Activated CD8-positive, alpha-beta T cell treated with anti-CD3 and anti-CD28 coated beads for 36 hours (primary cell): ENCODE measurements at regions not wholly inside any gene's neighbourhood (a gene's known extent, or its start where the extent isn't known, plus 50 kb on each side); places are given as distances from the start of the nearest gene placed in this dataset.

Experiments used
- ATAC-seq: fragments of 200-7000 bp; cut with Tn5 transposase; one replicate; pipeline ENCODE4 v1.10.0; 2021; ENCODE audit warnings: mild to moderate bottlenecking, moderate library complexity
- CTCF ChIA-PET: fragments of 350-600 bp; sonication (Branson Sonifier 250); formaldehyde crosslinking; loops from one replicate; lab custom pipeline; 2021; ENCODE audit warnings: antibody characterized with exemption; lab: Charles Lee
- POLR2A ChIA-PET: fragments of 350-600 bp; sonication (Branson Sonifier 250); formaldehyde crosslinking; loops from one replicate; lab custom pipeline; 2021; ENCODE audit warnings: antibody characterized with exemption; lab: Charles Lee
- DNase-seq: peaks from one replicate; pipeline ENCODE4 v3.0.0-alpha.2; 2020
- H3K27ac Mint-ChIP-seq: one replicate; pipeline ENCODE4 v1.8.0; 2021; ENCODE audit warnings: mild to moderate bottlenecking, mixed read lengths
- H3K27me3 Mint-ChIP-seq: one replicate; pipeline ENCODE4 v1.8.0; 2021; ENCODE audit warnings: mixed read lengths
- H3K36me3 Mint-ChIP-seq: one replicate; pipeline ENCODE4 v1.8.0; 2021; ENCODE audit warnings: low read depth, mixed read lengths
- H3K4me1 Mint-ChIP-seq: one replicate; pipeline ENCODE4 v1.8.0; 2021; ENCODE audit warnings: low read depth, mixed read lengths
- H3K4me3 Mint-ChIP-seq: one replicate; pipeline ENCODE4 v1.8.0; 2021; ENCODE audit warnings: mild to moderate bottlenecking, moderate library complexity, mixed read lengths
- H3K9me3 Mint-ChIP-seq: one replicate; pipeline ENCODE4 v1.8.0; 2021; ENCODE audit warnings: mixed read lengths
- CTCF ChIP-seq: fragments of 200-600 bp; IDR thresholded peaks from one replicate; pipeline ENCODE4 v1.8.0; 2022; ENCODE audit warnings: antibody characterized with exemption, mild to moderate bottlenecking
- intact Hi-C: fragments of 100-400 bp; cut with micrococcal nuclease; formaldehyde crosslinking; loops from one replicate; pipeline ENCODE4 v1.10.0; 2022

- H3K27me3 Mint-ChIP-seq, result no peaks in the 10 kb centered on the region
- no peak for ATAC-seq
- DNase-seq, result no peak
- ChIA-PET POLR2A (no interaction called here), CTCF (no interaction called here)
- intact Hi-C loops, result no loop called here
- H3K4me1 Mint-ChIP-seq, result no peaks in the 10 kb centered on the region
- no peak overlapping the region for H3K27ac Mint-ChIP-seq
- no peaks in the 10 kb centered on the region for H3K36me3 Mint-ChIP-seq
- TF ChIP-seq CTCF, result no peak
- peaks cover 4% of the 10 kb centered on the region for H3K9me3 Mint-ChIP-seq
- H3K4me3 Mint-ChIP-seq, result no peak overlapping the region
Measured at GRCh38 chr4:160034501-160034900, 931.6 kb downstream of the RAPGEF2 start.

- H3K27ac Mint-ChIP-seq, result no peak overlapping the region
- no peak overlapping the region for H3K4me3 Mint-ChIP-seq
- TF ChIP-seq CTCF, result no peak
- ATAC-seq (no peak), DNase-seq (no peak)
- no peaks in the 10 kb centered on the region for H3K4me1 Mint-ChIP-seq
- ChIA-PET POLR2A (no interaction called here), CTCF (no interaction called here)
- intact Hi-C loops, result no loop called here
- no peaks in the 10 kb centered on the region for H3K27me3 Mint-ChIP-seq
- H3K36me3 Mint-ChIP-seq, result no peaks in the 10 kb centered on the region
- peaks cover 4% of the 10 kb centered on the region for H3K9me3 Mint-ChIP-seq
Measured at GRCh38 chr4:160038615-160039014, 935.7 kb downstream of the RAPGEF2 start.

GRCh38 chr4:160044693-160045092 is 941.8 kb downstream of the RAPGEF2 start:
- CTCF ChIA-PET, result no interaction called here
- Mint-ChIP-seq H3K27me3 (no peaks in the 10 kb centered on the region), H3K4me1 (no peaks in the 10 kb centered on the region), H3K36me3 (no peaks in the 10 kb centered on the region), H3K4me3 (no peak overlapping the region), H3K9me3 (peaks cover 7% of the 10 kb centered on the region), H3K27ac (no peak overlapping the region)
- POLR2A ChIA-PET, result no interaction called here
- DNase-seq (no peak), ATAC-seq (no peak)
- no peak for TF ChIP-seq CTCF
- intact Hi-C loops, result no loop called here

- no peaks in the 10 kb centered on the region for H3K36me3 Mint-ChIP-seq
- no peak overlapping the region for H3K4me3 Mint-ChIP-seq
- ChIA-PET CTCF (no interaction called here), POLR2A (no interaction called here)
- no peak for TF ChIP-seq CTCF
- H3K9me3 Mint-ChIP-seq, result peaks cover 3% of the 10 kb centered on the region
- intact Hi-C loops, result no loop called here
- H3K27me3 Mint-ChIP-seq, result no peaks in the 10 kb centered on the region
- H3K4me1 Mint-ChIP-seq, result no peaks in the 10 kb centered on the region
- DNase-seq, result no peak
- no peak overlapping the region for H3K27ac Mint-ChIP-seq
- no peak for ATAC-seq
Measured at GRCh38 chr4:160082432-160083207, 979.7 kb downstream of the RAPGEF2 start.

- no peak overlapping the region for H3K27ac Mint-ChIP-seq
- peaks cover 16% of the 10 kb centered on the region for H3K9me3 Mint-ChIP-seq
- no peak for DNase-seq
- no peaks in the 10 kb centered on the region for H3K36me3 Mint-ChIP-seq
- intact Hi-C loops, result no loop called here
- ATAC-seq, result no peak
- H3K4me3 Mint-ChIP-seq, result no peak overlapping the region
- no peak for TF ChIP-seq CTCF
- POLR2A ChIA-PET, result interaction anchor here (0.6 kb wide), 1 partner anchor 51 kb away, joined by 3 read pairs; no protein-coding TSS in a partner anchor
- no peaks in the 10 kb centered on the region for H3K4me1 Mint-ChIP-seq
- CTCF ChIA-PET, result no interaction called here
- H3K27me3 Mint-ChIP-seq, result no peaks in the 10 kb centered on the region
Measured at GRCh38 chr4:160091631-160092030, 988.8 kb downstream of the RAPGEF2 start.
